Prostate gland (tissue), 2 donors: ENCODE measurements at regions not wholly inside any gene's neighbourhood (a gene's known extent, or its start where the extent isn't known, plus 50 kb on each side); places are given as distances from the start of the nearest gene placed in this dataset.
A peak's percentile ranks its signal among the peaks of the same experiment; 100 is the strongest.
"Not testable (repeated sequence)": the region's sequence is repeated elsewhere in the genome, so short reads cannot be mapped to it uniquely, and the experiment has no call there.

Source experiments
- DNase-seq: peaks from one replicate; pipeline ENCODE4 v3.0.0-alpha.2; 2019; ENCODE audit warnings: low spot score
- H3K27ac ChIP-seq, 2 donors: fragments of 200-600 bp; sonication (generic); 2 replicates each; pipeline ENCODE4 v1.5.1; 2017 to 2019
- H3K27me3 ChIP-seq: fragments of 200-600 bp; sonication (generic); replicated peaks from 2 replicates; pipeline ENCODE4 v1.5.1; 2019; ENCODE audit not compliant: insufficient read depth
- H3K36me3 ChIP-seq, 2 donors: fragments of 200-600 bp; sonication (generic); 1 replicate in 1 of 2; 2 replicates in 1 of 2; pipeline versions ENCODE4 v1.5.1 to v1.8.1; 2017 to 2019
- H3K4me1 ChIP-seq: fragments of 200-600 bp; sonication (generic); replicated peaks from 2 replicates; pipeline ENCODE4 v1.5.1; 2019
- H3K4me3 ChIP-seq, 2 donors: fragments of 200-600 bp; sonication (generic); 2 replicates each; pipeline ENCODE4 v1.5.1; 2017 to 2019
- H3K9me3 ChIP-seq: fragments of 200-600 bp; sonication (generic); 2 replicates; pipeline ENCODE4 v1.5.1; 2017
- CTCF ChIP-seq, 4 experiments: fragments of 200-600 bp in 2 of 4; fragments of 450-650 bp in 2 of 4; sonication (generic) in 2 of 4; IDR thresholded peaks; 1 replicate in 3 of 4; 2 replicates in 1 of 4; pipeline ENCODE4 v1.5.1; 2016 to 2019; ENCODE audit warnings: antibody characterized with exemption in 4 of 4, mild to moderate bottlenecking in 2 of 4, moderate library complexity in 2 of 4
- POLR2A ChIP-seq: fragments of 450-650 bp; IDR thresholded peaks from one replicate; pipeline ENCODE4 v1.6.1; 2016; ENCODE audit warnings: antibody characterized with exemption, mild to moderate bottlenecking
- POLR2AphosphoS5 ChIP-seq: sonication (generic); formaldehyde crosslinking; IDR thresholded peaks from one replicate; pipeline ENCODE4 v1.6.1; 2017; ENCODE audit warnings: antibody characterized with exemption
- WGBS: methylation state at CpG from one replicate; pipeline ENCODE4 v1.1.5; 2018; 5-methylcytosine and 5-hydroxymethylcytosine counted together
- intact Hi-C: fragments of 100-400 bp; cut with DNase I; formaldehyde crosslinking; loops from one replicate; pipeline ENCODE4 v1.14.2; 2022

DNA sequence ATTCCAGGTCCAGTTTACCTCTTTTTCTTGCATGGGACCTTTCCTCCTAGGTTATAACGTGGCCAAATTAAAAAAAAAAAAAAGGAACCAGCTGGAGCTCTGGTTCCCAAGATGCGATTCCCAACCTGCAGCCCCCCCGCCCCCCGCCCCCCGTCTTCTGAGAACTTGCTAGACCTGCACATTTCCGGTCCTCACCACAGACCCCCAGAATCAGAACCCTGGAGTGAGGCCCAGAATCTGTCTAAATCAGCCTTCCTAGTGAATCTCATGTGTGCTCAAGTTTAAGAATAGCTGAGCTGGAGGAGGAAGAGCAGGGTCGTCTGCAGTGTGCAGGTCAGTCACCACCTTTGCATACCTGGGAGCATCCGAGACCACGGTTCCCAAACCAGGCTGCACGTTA lies 144.2 kb downstream of the KLF6 start:
- Histone ChIP-seq H3K4me3 (no peak overlapping the region), H3K36me3 (no peaks in the 10 kb centered on the region), H3K4me1 (no peaks in the 10 kb centered on the region), H3K9me3 (no peaks in the 10 kb centered on the region), H3K27ac (no peak overlapping the region), H3K27me3 (no peaks in the 10 kb centered on the region)
- TF ChIP-seq POLR2A, result no peak
- TF ChIP-seq CTCF (IDR thresholded peaks at IDR 0.05), result no peak
- 67% methylated on average over 10 of the region's 10 CpGs for WGBS
- intact Hi-C loops, result no loop called here
- no peak for DNase-seq

- intact Hi-C loops, result no loop called here
- WGBS, result 83% methylated on average over 4 of the region's 4 CpGs
Measured at GRCh38 chr10:3639546-3639945, 145.5 kb downstream of the KLF6 start.

DNA sequence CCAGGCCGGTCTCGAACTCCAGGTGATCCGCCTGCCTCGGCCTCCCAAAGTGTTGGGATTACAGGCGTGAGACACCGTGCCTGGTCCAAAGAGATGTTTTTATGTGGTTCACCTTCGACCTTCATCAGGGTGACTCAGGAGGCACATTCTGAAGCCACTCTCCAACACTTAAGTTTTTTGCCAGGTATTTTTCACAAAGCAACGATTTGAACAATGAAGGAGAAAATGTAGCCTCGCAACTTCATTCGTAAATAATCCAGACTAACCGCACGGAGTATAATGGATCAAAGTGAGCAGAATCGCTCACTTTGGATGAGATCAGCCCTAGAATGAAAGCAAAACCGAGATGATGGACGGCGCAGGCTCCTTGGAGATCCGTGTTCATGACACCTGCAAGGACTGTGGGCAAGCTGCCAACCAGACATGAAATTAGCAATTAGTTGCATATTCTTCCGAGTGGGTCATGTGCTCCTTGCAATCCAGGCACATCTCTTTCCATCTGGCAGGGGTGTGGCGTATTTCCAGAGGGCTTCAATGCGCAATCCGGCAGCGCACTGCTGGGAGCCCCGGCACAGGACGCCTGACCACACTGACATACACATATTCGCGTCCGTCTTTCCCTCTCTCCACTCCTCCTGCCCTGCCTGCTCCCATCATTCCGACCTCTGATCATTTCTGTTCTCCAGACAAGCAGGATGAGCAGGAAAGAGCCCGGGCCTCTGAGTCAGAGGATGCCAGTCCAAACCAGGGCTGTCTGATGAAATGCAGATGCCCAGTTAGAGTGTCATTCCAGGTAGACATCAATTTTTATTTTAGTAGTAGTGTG lies 148.4 kb downstream of the KLF6 start:
- no peaks in the 10 kb centered on the region for H3K36me3 ChIP-seq
- no peak overlapping the region for H3K27ac ChIP-seq
- intact Hi-C loops, result no loop called here
- 86% methylated on average over 29 of the region's 29 CpGs for WGBS
- H3K4me3 ChIP-seq, result no peak overlapping the region
- no peak for DNase-seq
- no peaks in the 10 kb centered on the region for H3K27me3 ChIP-seq
- H3K4me1 ChIP-seq, result no peaks in the 10 kb centered on the region
- H3K9me3 ChIP-seq, result no peaks in the 10 kb centered on the region
- TF ChIP-seq CTCF (IDR thresholded peaks at IDR 0.05), result no peak
- no peak for TF ChIP-seq POLR2A
- no peak for TF ChIP-seq POLR2AphosphoS5

More at GRCh38 chr10:3639546-3639945, 145.5 kb downstream of the KLF6 start:
- Histone ChIP-seq H3K4me3 (no peak overlapping the region), H3K9me3 (no peaks in the 10 kb centered on the region), H3K4me1 (no peaks in the 10 kb centered on the region), H3K27me3 (no peaks in the 10 kb centered on the region), H3K36me3 (no peaks in the 10 kb centered on the region), H3K27ac (no peak overlapping the region)
- no peak for DNase-seq
- TF ChIP-seq CTCF (IDR thresholded peaks at IDR 0.05) (no peak), POLR2A (no peak), POLR2AphosphoS5 (no peak)

DNA sequence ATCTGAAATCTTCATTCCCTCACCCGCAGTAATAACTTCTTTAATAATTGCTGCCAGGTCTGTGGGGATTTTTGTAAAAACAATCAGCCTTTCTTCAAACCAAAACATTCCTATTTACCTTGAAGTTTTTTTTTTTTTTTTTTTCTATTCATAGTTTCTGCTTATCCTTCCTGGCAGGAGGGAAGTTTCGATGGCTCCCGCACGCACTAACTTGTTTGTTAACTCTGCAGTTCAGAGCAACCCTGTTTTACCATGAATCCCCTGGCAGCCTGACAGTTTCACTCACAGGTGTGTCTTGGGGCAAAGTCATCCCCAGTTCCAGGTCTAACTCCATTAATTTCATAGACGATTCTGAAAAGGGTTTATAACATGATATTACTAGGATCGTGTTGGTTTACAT lies 149.3 kb downstream of the KLF6 start:
- DNase-seq, result peak; percentile 83
- Histone ChIP-seq H3K27ac (no peak overlapping the region), H3K4me1 (no peaks in the 10 kb centered on the region), H3K36me3 (no peaks in the 10 kb centered on the region), H3K27me3 (no peaks in the 10 kb centered on the region), H3K4me3 (no peak overlapping the region), H3K9me3 (no peaks in the 10 kb centered on the region)
- TF ChIP-seq POLR2AphosphoS5 (peak; percentile 10), POLR2A (no peak)
- intact Hi-C loops, result no loop called here
- WGBS, result 44% methylated on average over 6 of the region's 6 CpGs

DNA sequence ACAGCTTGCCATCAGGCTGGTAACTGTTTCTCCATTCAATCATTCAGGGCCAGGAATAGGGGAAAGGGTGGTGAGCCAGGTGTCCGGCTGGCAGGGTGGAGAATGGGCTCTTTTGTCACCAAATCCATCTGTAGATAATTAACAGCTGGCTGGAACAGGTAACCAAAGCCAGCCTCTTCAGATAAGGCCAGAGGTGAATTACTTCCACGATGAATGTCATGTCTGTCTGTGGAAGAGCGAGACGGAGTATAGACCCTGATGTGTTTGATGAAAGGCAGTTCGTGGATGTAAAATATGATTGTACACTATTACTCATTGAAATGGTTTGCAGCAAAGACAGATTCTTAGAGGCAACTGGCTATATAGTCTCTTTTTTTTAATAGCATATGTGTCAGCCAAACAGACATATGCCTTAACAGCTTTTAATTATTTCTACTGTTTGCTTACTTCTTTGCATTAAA lies 149.8 kb downstream of the KLF6 start:
- H3K9me3 ChIP-seq, result no peaks in the 10 kb centered on the region
- TF ChIP-seq POLR2AphosphoS5, result no peak
- no peak for TF ChIP-seq CTCF (IDR thresholded peaks at IDR 0.05)
- no peak for TF ChIP-seq POLR2A
- intact Hi-C loops, result no loop called here
- H3K4me3 ChIP-seq, result no peak overlapping the region
- 67% methylated on average over 5 of the region's 5 CpGs for WGBS
- no peaks in the 10 kb centered on the region for H3K27me3 ChIP-seq
- no peak for DNase-seq
- H3K27ac ChIP-seq, result no peak overlapping the region
- H3K36me3 ChIP-seq, result no peaks in the 10 kb centered on the region
- no peaks in the 10 kb centered on the region for H3K4me1 ChIP-seq

DNA sequence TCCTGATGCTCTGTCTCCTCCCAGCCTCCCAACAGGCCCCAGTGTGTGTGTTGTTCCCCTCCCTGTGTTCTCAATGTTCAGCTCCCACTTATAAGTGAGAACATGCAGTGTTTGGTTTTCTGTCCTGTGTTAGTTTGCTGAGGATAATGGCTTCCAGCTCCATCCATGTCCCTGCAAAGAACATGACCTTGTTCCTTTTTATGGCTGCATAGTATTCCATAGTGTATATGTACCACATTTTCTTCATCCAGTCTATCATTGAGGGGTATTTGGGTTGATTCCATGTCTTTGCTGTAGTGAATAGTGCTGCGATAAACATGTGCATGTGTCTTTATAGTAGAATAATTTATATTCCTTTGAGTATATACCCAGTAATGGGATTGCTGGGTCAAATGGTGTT lies 150.4 kb downstream of the KLF6 start:
- H3K27me3 ChIP-seq, DNase-seq, H3K4me3 ChIP-seq, H3K27ac ChIP-seq, H3K36me3 ChIP-seq, intact Hi-C loops, H3K9me3 ChIP-seq, H3K4me1 ChIP-seq: not testable (repeated sequence)
- 100% methylated on average over 1 of the region's 1 CpG for WGBS
